Kasumi-1 (cell line): ENCODE measurements at regions not wholly inside any gene's neighbourhood (a gene's known extent, or its start where the extent isn't known, plus 50 kb on each side); places are given as distances from the start of the nearest gene placed in this dataset.
"Not testable (repeated sequence)": the region's sequence is repeated elsewhere in the genome, so short reads cannot be mapped to it uniquely, and the experiment has no call there.

Experiments used
- DNase-seq, 2 experiments: peaks; one replicate each; lab custom pipeline; 2025; lab: John Stamatoyannopoulos, UW

GRCh38 chr15:62218841-62219240 is 53.8 kb upstream of the C2CD4B start:
- DNase-seq = no peak

GRCh38 chr15:62219799-62220198 is 54.7 kb upstream of the C2CD4B start:
- no peak for DNase-seq

GRCh38 chr15:62223020-62223419 is 57.9 kb upstream of the C2CD4B start:
- no peak for DNase-seq

- no peak for DNase-seq
Observed at GRCh38 chr15:62228604-62229003, 63.5 kb upstream of the C2CD4B start.

- DNase-seq = no peak
Observed at GRCh38 chr15:62231856-62232255, 66.8 kb upstream of the C2CD4B start.

DNA sequence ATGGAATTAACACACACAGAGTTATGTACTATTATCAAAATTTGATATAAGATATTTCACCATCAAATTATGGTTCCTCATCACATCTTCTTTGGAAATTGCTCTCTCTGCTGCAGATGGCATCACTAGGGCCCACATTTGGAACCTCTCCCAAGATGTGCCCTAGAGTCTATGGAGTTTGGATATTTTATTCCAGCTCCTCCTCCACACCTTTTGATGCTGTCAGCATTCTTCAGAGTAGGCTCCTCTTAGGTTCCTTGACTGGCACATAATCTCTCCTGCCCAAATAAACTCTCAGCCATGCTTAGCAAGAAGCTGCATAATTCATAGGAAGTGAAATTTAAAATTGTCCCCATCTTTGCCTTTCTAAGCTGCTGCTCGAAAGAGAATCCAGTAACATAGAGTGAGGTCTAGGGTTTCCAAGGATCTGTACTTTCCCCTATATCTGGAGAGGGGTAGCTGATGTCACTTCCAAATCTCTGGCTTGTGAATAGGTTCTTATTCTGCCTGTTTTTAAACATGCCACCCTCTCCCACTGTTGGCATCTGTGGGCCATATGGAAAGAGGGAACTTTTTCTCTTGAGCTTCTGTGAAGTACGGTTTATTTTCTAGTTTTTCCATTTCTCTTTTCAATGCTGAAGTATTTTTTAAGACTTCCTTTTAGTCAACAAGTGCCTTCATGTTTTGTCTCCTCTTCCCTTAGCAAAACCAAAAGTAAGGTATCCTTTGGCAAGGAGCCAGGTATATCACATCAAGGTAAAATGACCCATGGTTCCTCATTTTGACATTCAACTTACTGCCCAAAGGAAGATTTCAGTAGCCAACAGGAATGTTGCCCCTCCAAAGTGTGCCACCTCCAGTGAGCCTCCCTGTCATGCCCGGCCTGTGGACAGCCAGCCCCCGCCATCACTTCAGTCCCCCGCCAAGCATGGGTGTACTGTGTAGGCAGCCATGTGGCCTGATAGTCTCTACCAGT is 75.3 kb upstream of the C2CD4B start:
- no peak for DNase-seq

GRCh38 chr15:62241135-62241770 is 76.2 kb upstream of the C2CD4B start:
- DNase-seq = no peak

DNA sequence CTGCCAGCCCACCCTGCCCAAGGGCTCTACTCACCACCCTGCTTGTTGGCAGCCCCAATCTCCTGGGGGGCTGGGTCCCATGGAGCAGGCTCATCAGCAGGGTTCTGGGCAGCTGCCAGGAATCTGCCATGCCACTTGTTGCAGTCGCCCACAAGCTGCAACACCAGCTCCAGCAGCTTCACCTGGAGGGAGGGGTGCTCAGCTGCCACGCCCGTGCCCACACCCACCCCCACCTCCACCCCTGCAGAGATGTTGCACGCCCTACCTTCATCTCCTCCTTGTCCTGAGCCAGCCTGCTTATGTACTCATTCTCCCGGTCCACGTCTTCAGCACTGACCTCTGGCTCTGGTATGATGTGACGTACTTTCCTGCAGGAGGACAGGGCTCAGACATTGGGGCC is 77.9 kb upstream of the C2CD4B start:
- no peak for DNase-seq

- DNase-seq = no peak
Observed at GRCh38 chr15:62244762-62245161, 79.7 kb upstream of the C2CD4B start.

DNA sequence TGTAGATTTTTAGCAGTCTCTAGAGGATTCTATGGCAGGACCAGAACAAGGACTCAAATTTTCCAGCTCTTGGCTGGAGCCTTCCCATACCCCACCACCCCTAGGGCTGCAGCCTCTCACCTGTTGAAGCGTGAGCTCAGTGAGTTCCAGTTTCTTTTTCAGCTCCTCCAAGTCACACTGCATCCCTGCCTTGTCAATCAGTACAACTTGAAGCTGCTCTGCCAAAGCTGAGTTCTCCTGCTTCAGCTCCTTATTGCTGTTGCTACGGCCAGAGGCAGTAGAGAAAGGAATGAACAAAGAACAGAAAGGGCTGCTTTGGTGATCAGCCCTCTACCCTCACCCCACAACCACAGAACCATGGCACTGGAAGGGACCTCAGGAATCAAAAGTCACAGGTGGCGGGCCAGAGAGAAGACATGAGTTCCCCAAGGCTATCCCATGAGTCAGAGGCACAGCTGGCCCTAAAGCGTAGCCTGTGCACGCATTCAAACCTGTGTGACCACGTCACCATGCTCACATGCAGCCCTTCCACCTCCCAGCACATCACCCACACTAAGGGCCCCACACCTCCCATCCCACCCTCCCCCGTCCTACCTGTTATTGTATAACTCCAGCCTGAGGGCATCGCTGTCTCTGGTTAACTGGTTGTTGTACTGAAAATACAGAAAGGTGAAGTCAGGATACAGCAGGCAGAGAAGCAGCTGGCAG is 83.3 kb upstream of the C2CD4B start:
- no peak for DNase-seq

GRCh38 chr15:62249501-62249900 is 84.4 kb upstream of the C2CD4B start:
- no peak for DNase-seq

DNA sequence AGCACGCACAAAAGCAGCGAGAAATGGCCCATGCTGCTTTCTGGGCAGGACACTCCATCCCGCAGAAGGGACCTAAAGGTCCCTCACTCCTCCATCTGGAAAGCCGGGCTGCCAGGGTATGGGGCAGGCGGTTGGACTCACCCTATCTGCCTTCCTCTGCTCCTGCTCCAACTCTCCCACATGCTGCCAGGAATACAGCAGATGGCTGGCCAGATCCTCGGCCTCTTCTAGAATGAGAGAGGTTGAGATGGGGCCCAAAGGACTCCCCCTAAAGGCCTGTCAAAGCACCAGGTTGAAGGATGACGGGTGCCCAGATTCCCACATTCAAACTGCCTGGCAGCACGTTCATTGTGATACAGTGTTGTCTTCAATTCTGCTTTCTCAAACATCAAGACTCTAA is 85.1 kb upstream of the C2CD4B start:
- DNase-seq = no peak

DNA sequence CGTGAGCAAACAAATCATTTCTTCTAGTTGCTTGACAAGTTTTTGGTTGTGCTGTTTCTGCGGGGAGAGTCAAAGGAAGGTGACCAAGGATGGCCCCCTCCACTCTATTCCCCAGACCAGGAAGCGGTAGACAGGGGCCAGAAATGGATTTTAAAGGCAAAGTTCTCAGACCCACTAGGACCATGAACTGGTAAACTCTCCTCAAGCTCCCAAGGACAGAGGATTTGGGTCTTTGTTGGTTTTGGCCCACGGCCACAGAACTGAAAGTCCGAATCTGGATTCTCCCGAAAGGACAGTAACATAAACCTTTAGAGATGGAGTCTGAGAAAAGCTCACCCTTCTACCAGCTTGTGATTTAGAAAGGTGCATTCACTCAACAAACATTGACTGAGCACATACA is 85.9 kb upstream of the C2CD4B start:
- no peak for DNase-seq

DNA sequence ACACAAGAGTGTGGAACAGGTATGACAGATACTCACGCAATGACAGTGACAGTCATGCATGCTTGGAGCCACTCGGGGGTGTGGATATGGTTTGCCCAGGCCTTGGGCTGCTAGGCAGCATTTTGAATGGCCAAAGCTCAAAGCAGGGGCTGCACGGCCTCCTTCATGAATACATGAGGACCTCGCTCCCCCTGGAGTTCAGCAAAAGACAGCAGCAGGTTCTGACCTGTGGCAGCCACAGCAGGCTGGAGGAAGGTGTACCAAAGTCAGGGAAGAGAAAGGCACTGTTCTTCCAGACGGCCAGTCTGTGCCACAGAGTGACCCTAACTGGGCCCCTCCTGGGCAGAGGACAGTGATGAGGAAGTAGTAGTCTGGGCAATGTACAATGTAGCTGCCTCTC is 88.2 kb upstream of the C2CD4B start:
- no peak for DNase-seq

- peak in 1 of 2 experiments; percentile 7 for DNase-seq
Observed at GRCh38 chr15:62254137-62254934, 89.3 kb upstream of the C2CD4B start.

DNA sequence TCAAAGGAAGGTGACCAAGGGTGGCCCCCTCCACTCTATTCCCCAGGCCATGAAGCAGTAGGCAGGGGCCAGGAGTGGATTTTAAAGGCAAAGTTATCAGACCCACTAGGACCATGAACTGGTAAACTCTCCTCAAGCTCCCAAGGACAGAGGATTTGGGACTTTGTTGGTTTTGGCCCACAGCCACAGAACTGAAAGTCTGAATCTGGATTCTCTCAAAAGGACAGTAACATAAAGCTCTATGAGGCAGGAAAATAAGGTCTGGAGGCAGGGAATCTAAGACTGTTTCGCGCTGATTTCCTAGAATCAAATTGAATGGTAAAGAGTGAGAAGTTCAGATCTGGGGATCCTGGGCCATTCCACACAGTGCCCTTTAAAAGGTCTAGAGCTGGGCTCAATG is 91.3 kb upstream of the C2CD4B start:
- DNase-seq = not testable (repeated sequence)

- DNase-seq = no peak
Observed at GRCh38 chr15:62257996-62258521, 93.0 kb upstream of the C2CD4B start.

DNA sequence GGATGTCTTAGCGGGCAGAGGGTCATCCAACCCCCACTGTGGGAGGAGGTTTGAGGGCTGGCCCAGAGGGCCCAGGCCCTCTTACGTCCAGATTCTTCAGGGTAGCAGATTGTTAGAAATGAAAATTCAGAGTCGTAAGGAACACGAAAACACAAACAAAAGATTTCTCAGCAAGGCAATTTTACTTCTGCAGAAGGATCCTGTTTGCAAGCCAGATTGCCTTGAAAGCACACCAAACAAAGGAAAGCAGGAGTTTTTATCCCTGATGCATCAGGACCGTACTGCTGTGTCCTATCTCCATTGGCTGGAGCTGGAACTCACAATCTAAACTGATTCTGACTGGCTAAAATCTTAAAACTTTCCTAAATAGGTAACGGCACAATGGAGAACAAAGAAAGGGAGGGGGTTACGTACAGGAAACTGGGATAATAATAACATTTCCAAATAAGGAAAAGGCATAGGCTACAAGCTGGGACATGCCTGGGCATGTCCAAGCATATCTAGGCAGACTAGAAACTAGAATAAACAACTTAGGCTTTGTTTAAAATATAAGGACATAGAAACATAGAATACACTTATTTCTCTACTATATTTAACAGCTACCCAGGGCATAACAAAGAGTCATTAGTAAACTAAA is 97.3 kb upstream of the C2CD4B start:
- DNase-seq = no peak

- DNase-seq = no peak
Observed at GRCh38 chr15:62264196-62264595, 99.1 kb upstream of the C2CD4B start.

DNA sequence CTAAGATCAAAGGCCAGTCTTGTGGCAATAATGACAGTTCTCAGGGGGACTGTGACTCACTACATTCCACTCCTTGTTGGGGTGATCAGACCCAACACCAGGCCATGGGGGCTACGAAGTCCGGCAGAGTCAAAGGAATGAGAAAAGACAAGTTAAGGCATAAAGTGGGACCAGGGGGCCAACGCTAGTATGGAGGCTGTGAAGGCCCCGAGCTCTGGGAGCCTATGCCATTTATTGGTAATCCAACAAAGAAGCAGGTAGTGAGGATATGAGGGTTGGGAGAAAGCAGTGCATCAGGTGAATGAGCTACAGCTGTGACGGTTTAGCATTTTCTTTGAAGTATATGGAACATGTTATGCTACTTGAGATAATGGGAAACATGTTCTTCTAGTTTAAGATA is 104.4 kb upstream of the C2CD4B start:
- DNase-seq = no peak
